GM23338 (cell line): ENCODE measurements at regions not wholly inside any gene's neighbourhood (a gene's known extent, or its start where the extent isn't known, plus 50 kb on each side); places are given as distances from the start of the nearest gene placed in this dataset.
A peak's percentile ranks its signal among the peaks of the same experiment; 100 is the strongest.

ENCODE experiments used
- ATAC-seq: fragments of 200-7000 bp; cut with Tn5 transposase; 3 replicates; pipeline ENCODE4 v1.9.1; 2020
- DNase-seq: peaks from one replicate; pipeline ENCODE4 v3.0.0-alpha.2; 2015; ENCODE audit warnings: low spot score
- H2AFZ ChIP-seq: fragments of 200-600 bp; sonication (generic); 2 replicates; pipeline ENCODE4 v1.8.0; 2016; ENCODE audit warnings: antibody characterized with exemption, mild to moderate bottlenecking, moderate library complexity
- H3F3A ChIP-seq: fragments of 200-600 bp; sonication (generic); replicated peaks from 2 replicates; pipeline ENCODE4 v1.8.0; 2017; ENCODE audit warnings: antibody characterized with exemption, mixed run types, low read depth
- H3K27ac ChIP-seq: fragments of 200-600 bp; sonication (generic); 2 replicates; pipeline ENCODE4 v1.6.1; 2016; ENCODE audit warnings: low read depth
- H3K27me3 ChIP-seq: fragments of 200-600 bp; sonication (generic); 2 replicates; pipeline ENCODE4 v1.8.0; 2016; ENCODE audit warnings: mild to moderate bottlenecking, mixed run types, moderate library complexity; ENCODE audit not compliant: insufficient read depth
- H3K36me3 ChIP-seq: fragments of 200-600 bp; sonication (generic); 2 replicates; pipeline ENCODE4 v1.8.0; 2016; ENCODE audit warnings: mild to moderate bottlenecking; ENCODE audit not compliant: insufficient read depth
- H3K4me1 ChIP-seq: fragments of 200-600 bp; sonication (generic); 2 replicates; pipeline ENCODE4 v1.8.0; 2016; ENCODE audit warnings: mild to moderate bottlenecking, moderate library complexity; ENCODE audit not compliant: insufficient read depth
- H3K4me2 ChIP-seq: fragments of 200-600 bp; sonication (generic); 2 replicates; pipeline ENCODE4 v1.7.1; 2017; ENCODE audit warnings: mixed run types
- H3K4me3 ChIP-seq: fragments of 200-600 bp; sonication (generic); 2 replicates; pipeline ENCODE4 v1.6.1; 2016; ENCODE audit warnings: mixed run types
- H3K79me2 ChIP-seq: fragments of 200-600 bp; sonication (generic); replicated peaks from 2 replicates; pipeline ENCODE4 v1.8.0; 2017; ENCODE audit warnings: mild to moderate bottlenecking; ENCODE audit not compliant: insufficient read depth
- H3K9me2 ChIP-seq: fragments of 200-600 bp; sonication (generic); 2 replicates; pipeline ENCODE4 v1.8.0; 2017; ENCODE audit not compliant: insufficient read depth
- H4K20me1 ChIP-seq: fragments of 200-600 bp; sonication (generic); replicated peaks from 2 replicates; pipeline ENCODE4 v1.8.0; 2017; ENCODE audit warnings: mild to moderate bottlenecking; ENCODE audit not compliant: insufficient read depth
- H3K27ac Mint-ChIP-seq: 2 replicates; pipeline ENCODE4 v1.8.0; 2020; ENCODE audit warnings: inconsistent platforms, mild to moderate bottlenecking, moderate library complexity, mixed read lengths
- H3K27me3 Mint-ChIP-seq: 3 replicates; pipeline ENCODE4 v1.8.0; 2022; ENCODE audit warnings: low read depth, mild to moderate bottlenecking, moderate library complexity, mixed read lengths, inconsistent platforms; ENCODE audit not compliant: insufficient read depth, poor library complexity
- H3K36me3 Mint-ChIP-seq: 3 replicates; pipeline ENCODE4 v1.8.0; 2021; ENCODE audit warnings: low read depth, mild to moderate bottlenecking, inconsistent platforms, moderate library complexity, mixed read lengths
- H3K4me1 Mint-ChIP-seq: 3 replicates; pipeline ENCODE4 v1.8.0; 2020; ENCODE audit warnings: mild to moderate bottlenecking, inconsistent platforms, mixed read lengths
- H3K4me3 Mint-ChIP-seq: 3 replicates; pipeline ENCODE4 v1.8.0; 2021; ENCODE audit warnings: moderate library complexity, mild to moderate bottlenecking, inconsistent platforms, mixed read lengths
- H3K9me3 Mint-ChIP-seq: 3 replicates; pipeline ENCODE4 v1.8.0; 2020; ENCODE audit warnings: moderate library complexity, mild to moderate bottlenecking, inconsistent platforms, mixed read lengths
- CREB1 ChIP-seq: fragments of 250-450 bp; sonication (Bioruptor Pico); IDR thresholded peaks from 2 replicates; pipeline ENCODE4 v1.5.0; 2020; ENCODE audit warnings: low read depth, mild to moderate bottlenecking, moderate library complexity
- EZH2 ChIP-seq: fragments of 200-600 bp; sonication (generic); IDR thresholded peaks from one replicate; pipeline ENCODE4 v1.8.0; 2017; ENCODE audit warnings: antibody characterized with exemption, mild to moderate bottlenecking, low read depth; ENCODE audit not compliant: unreplicated experiment
- EZH2phosphoT487 ChIP-seq: fragments of 200-600 bp; sonication (generic); IDR thresholded peaks from one replicate; pipeline ENCODE4 v1.8.1; 2018; ENCODE audit warnings: antibody characterized with exemption; ENCODE audit not compliant: unreplicated experiment
- JUNB ChIP-seq: IDR thresholded peaks from one replicate; pipeline ENCODE4 v1.6.1; 2016; ENCODE audit warnings: antibody characterized with exemption; ENCODE audit not compliant: unreplicated experiment
- NANOG ChIP-seq: IDR thresholded peaks from 2 replicates; pipeline ENCODE4 v1.6.1; 2016; ENCODE audit warnings: antibody characterized with exemption, borderline replicate concordance
- POLR2AphosphoS5 ChIP-seq: IDR thresholded peaks from 2 replicates; pipeline ENCODE4 v1.6.1; 2016; ENCODE audit warnings: antibody characterized with exemption, low read depth
- STAT1 ChIP-seq: IDR thresholded peaks from one replicate; pipeline ENCODE4 v1.6.1; 2016; ENCODE audit warnings: antibody characterized with exemption; ENCODE audit not compliant: unreplicated experiment
- ZNF114 ChIP-seq: fragments of 250-450 bp; sonication (Bioruptor Pico); IDR thresholded peaks from 2 replicates; pipeline ENCODE4 v1.5.0; 2020; ENCODE audit warnings: mild to moderate bottlenecking, moderate library complexity
- ZNF331 ChIP-seq: fragments of 250-450 bp; sonication (Bioruptor Pico); IDR thresholded peaks from 2 replicates; pipeline ENCODE4 v1.5.0; 2020; ENCODE audit warnings: low read depth, mild to moderate bottlenecking, moderate library complexity
- TF ChIP-seq, protein P1 (sequence below): IDR thresholded peaks from one replicate; pipeline ENCODE4 v1.6.1; 2018; ENCODE audit warnings: antibody characterized with exemption; ENCODE audit not compliant: unreplicated experiment
- TF ChIP-seq, protein P2 (sequence below): IDR thresholded peaks from 2 replicates; pipeline ENCODE4 v1.6.1; 2016; ENCODE audit warnings: antibody characterized with exemption
- TF ChIP-seq, protein P3 (sequence below): fragments of 250-450 bp; sonication (Bioruptor Pico); IDR thresholded peaks from 2 replicates; pipeline ENCODE4 v1.5.0; 2020; ENCODE audit warnings: mild to moderate bottlenecking, moderate library complexity

- no peak overlapping the region for H3K4me3 Mint-ChIP-seq
- no peaks in the 10 kb centered on the region for H3K36me3 Mint-ChIP-seq
- no peak overlapping the region for H3K27ac ChIP-seq
- H3K27me3 Mint-ChIP-seq: no peaks in the 10 kb centered on the region
- no peak overlapping the region for H3K4me2 ChIP-seq
- no peaks in the 10 kb centered on the region for H3K4me1 Mint-ChIP-seq
- no peaks in the 10 kb centered on the region for H3K4me1 ChIP-seq
- H4K20me1 ChIP-seq: no peaks in the 10 kb centered on the region
- ATAC-seq: no peak
- no peaks in the 10 kb centered on the region for H3K9me2 ChIP-seq
- no peaks in the 10 kb centered on the region for H3K27me3 ChIP-seq
- no peak overlapping the region for H3K4me3 ChIP-seq
- no peaks in the 10 kb centered on the region for H3K9me3 Mint-ChIP-seq
- DNase-seq: no peak
- no peak for TF ChIP-seq CREB1
- no peak for TF ChIP-seq STAT1
- no peak for TF ChIP-seq EZH2phosphoT487
- TF ChIP-seq ZNF114: no peak
- no peak for TF ChIP-seq ZNF331 (CRISPR knock-in tag)
- no peak for TF ChIP-seq JUNB
- TF ChIP-seq EZH2: no peak
- no peak for TF ChIP-seq POLR2AphosphoS5
- TF ChIP-seq, protein P1, sequence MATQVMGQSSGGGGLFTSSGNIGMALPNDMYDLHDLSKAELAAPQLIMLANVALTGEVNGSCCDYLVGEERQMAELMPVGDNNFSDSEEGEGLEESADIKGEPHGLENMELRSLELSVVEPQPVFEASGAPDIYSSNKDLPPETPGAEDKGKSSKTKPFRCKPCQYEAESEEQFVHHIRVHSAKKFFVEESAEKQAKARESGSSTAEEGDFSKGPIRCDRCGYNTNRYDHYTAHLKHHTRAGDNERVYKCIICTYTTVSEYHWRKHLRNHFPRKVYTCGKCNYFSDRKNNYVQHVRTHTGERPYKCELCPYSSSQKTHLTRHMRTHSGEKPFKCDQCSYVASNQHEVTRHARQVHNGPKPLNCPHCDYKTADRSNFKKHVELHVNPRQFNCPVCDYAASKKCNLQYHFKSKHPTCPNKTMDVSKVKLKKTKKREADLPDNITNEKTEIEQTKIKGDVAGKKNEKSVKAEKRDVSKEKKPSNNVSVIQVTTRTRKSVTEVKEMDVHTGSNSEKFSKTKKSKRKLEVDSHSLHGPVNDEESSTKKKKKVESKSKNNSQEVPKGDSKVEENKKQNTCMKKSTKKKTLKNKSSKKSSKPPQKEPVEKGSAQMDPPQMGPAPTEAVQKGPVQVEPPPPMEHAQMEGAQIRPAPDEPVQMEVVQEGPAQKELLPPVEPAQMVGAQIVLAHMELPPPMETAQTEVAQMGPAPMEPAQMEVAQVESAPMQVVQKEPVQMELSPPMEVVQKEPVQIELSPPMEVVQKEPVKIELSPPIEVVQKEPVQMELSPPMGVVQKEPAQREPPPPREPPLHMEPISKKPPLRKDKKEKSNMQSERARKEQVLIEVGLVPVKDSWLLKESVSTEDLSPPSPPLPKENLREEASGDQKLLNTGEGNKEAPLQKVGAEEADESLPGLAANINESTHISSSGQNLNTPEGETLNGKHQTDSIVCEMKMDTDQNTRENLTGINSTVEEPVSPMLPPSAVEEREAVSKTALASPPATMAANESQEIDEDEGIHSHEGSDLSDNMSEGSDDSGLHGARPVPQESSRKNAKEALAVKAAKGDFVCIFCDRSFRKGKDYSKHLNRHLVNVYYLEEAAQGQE: no peak
- TF ChIP-seq NANOG: no peak
- TF ChIP-seq, protein P2, sequence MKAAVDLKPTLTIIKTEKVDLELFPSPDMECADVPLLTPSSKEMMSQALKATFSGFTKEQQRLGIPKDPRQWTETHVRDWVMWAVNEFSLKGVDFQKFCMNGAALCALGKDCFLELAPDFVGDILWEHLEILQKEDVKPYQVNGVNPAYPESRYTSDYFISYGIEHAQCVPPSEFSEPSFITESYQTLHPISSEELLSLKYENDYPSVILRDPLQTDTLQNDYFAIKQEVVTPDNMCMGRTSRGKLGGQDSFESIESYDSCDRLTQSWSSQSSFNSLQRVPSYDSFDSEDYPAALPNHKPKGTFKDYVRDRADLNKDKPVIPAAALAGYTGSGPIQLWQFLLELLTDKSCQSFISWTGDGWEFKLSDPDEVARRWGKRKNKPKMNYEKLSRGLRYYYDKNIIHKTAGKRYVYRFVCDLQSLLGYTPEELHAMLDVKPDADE: no peak
- H3K27ac Mint-ChIP-seq: 0 out of 2 replicates have a peak overlapping the region, but pooled peaks have one; percentile 26
- peak overlapping the region; percentile 52; the same call in 1 of the 2 replicates for H2AFZ ChIP-seq
- no peaks in the 10 kb centered on the region for H3K79me2 ChIP-seq
- H3F3A ChIP-seq: no peaks in the 10 kb centered on the region
- H3K36me3 ChIP-seq: no peaks in the 10 kb centered on the region
Measured at GRCh38 chr2:83394134-83394904, 1064.8 kb downstream of the SUCLG1 start.

- H2AFZ ChIP-seq: peak overlapping the region; percentile 7; the same call in 1 of the 2 replicates
- H3K79me2 ChIP-seq: no peaks in the 10 kb centered on the region
- H3K27me3 ChIP-seq: no peaks in the 10 kb centered on the region
- H3F3A ChIP-seq: no peaks in the 10 kb centered on the region
- H3K4me3 ChIP-seq: no peak overlapping the region
- H3K27ac ChIP-seq: no peak overlapping the region
- Mint-ChIP-seq H3K4me1 (peaks cover 11% of the 10 kb centered on the region), H3K9me3 (no peaks in the 10 kb centered on the region), H3K27me3 (no peaks in the 10 kb centered on the region), H3K36me3 (no peaks in the 10 kb centered on the region), H3K4me3 (no peak overlapping the region), H3K27ac (no peak overlapping the region)
- H3K4me2 ChIP-seq: no peak overlapping the region
- DNase-seq: no peak
- 0 out of 2 replicates have a peak, but pooled peaks cover 5% of the 10 kb centered on the region for H3K4me1 ChIP-seq
- no peaks in the 10 kb centered on the region for H3K36me3 ChIP-seq
- ATAC-seq: no peak
- H4K20me1 ChIP-seq: no peaks in the 10 kb centered on the region
- H3K9me2 ChIP-seq: no peaks in the 10 kb centered on the region
- TF ChIP-seq CREB1: no peak
- TF ChIP-seq, protein P3, sequence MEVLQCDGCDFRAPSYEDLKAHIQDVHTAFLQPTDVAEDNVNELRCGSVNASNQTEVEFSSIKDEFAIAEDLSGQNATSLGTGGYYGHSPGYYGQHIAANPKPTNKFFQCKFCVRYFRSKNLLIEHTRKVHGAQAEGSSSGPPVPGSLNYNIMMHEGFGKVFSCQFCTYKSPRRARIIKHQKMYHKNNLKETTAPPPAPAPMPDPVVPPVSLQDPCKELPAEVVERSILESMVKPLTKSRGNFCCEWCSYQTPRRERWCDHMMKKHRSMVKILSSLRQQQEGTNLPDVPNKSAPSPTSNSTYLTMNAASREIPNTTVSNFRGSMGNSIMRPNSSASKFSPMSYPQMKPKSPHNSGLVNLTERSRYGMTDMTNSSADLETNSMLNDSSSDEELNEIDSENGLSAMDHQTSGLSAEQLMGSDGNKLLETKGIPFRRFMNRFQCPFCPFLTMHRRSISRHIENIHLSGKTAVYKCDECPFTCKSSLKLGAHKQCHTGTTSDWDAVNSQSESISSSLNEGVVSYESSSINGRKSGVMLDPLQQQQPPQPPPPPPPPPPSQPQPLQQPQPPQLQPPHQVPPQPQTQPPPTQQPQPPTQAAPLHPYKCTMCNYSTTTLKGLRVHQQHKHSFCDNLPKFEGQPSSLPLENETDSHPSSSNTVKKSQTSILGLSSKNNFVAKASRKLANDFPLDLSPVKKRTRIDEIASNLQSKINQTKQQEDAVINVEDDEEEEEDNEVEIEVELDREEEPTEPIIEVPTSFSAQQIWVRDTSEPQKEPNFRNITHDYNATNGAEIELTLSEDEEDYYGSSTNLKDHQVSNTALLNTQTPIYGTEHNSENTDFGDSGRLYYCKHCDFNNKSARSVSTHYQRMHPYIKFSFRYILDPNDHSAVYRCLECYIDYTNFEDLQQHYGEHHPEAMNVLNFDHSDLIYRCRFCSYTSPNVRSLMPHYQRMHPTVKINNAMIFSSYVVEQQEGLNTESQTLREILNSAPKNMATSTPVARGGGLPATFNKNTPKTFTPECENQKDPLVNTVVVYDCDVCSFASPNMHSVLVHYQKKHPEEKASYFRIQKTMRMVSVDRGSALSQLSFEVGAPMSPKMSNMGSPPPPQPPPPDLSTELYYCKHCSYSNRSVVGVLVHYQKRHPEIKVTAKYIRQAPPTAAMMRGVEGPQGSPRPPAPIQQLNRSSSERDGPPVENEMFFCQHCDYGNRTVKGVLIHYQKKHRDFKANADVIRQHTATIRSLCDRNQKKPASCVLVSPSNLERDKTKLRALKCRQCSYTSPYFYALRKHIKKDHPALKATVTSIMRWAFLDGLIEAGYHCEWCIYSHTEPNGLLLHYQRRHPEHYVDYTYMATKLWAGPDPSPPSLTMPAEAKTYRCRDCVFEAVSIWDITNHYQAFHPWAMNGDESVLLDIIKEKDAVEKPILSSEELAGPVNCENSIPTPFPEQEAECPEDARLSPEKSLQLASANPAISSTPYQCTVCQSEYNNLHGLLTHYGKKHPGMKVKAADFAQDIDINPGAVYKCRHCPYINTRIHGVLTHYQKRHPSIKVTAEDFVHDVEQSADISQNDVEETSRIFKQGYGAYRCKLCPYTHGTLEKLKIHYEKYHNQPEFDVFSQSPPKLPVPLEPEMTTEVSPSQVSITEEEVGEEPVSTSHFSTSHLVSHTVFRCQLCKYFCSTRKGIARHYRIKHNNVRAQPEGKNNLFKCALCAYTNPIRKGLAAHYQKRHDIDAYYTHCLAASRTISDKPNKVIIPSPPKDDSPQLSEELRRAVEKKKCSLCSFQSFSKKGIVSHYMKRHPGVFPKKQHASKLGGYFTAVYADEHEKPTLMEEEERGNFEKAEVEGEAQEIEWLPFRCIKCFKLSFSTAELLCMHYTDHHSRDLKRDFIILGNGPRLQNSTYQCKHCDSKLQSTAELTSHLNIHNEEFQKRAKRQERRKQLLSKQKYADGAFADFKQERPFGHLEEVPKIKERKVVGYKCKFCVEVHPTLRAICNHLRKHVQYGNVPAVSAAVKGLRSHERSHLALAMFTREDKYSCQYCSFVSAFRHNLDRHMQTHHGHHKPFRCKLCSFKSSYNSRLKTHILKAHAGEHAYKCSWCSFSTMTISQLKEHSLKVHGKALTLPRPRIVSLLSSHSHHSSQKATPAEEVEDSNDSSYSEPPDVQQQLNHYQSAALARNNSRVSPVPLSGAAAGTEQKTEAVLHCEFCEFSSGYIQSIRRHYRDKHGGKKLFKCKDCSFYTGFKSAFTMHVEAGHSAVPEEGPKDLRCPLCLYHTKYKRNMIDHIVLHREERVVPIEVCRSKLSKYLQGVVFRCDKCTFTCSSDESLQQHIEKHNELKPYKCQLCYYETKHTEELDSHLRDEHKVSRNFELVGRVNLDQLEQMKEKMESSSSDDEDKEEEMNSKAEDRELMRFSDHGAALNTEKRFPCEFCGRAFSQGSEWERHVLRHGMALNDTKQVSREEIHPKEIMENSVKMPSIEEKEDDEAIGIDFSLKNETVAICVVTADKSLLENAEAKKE (CRISPR knock-in tag): no peak
- TF ChIP-seq JUNB: no peak
Measured at GRCh38 chr2:83388804-83389203, 1070.3 kb downstream of the SUCLG1 start.
